GM10266 (cell line): ENCODE measurements at regions not wholly inside any gene's neighbourhood (a gene's known extent, or its start where the extent isn't known, plus 50 kb on each side); places are given as distances from the start of the nearest gene placed in this dataset.

Experiments
- DNase-seq: peaks from one replicate; pipeline ENCODE4 v3.0.0; 2012; ENCODE audit errors: extremely low spot score
- TF ChIP-seq, protein P1 (sequence below): IDR thresholded peaks from 2 replicates; pipeline ENCODE4 v1.5.1; 2012; ENCODE audit warnings: mild to moderate bottlenecking, low read depth; ENCODE audit not compliant: control insufficient read depth, insufficient read depth; ENCODE audit errors: missing control alignments

DNA sequence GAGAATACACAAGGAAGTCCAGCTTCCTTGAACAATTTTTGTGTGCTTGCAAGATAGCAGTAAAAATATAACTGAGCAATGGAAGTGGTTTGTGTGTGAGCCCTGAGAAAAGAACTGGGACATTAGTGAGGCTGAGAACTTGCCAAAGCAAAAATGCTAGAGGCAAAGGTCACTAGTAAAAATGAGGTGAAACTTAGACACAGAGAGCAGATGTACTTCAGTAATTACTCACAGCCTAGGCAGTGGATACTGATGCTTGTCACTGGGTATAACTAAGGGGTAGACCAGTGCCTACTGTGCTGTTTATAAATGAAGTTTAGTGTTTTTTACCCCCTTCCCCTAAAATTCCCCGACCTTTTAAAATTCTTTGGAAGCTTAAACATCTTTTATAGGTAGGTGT is 450.1 kb downstream of the LPIN1 start:
- TF ChIP-seq, protein P1, sequence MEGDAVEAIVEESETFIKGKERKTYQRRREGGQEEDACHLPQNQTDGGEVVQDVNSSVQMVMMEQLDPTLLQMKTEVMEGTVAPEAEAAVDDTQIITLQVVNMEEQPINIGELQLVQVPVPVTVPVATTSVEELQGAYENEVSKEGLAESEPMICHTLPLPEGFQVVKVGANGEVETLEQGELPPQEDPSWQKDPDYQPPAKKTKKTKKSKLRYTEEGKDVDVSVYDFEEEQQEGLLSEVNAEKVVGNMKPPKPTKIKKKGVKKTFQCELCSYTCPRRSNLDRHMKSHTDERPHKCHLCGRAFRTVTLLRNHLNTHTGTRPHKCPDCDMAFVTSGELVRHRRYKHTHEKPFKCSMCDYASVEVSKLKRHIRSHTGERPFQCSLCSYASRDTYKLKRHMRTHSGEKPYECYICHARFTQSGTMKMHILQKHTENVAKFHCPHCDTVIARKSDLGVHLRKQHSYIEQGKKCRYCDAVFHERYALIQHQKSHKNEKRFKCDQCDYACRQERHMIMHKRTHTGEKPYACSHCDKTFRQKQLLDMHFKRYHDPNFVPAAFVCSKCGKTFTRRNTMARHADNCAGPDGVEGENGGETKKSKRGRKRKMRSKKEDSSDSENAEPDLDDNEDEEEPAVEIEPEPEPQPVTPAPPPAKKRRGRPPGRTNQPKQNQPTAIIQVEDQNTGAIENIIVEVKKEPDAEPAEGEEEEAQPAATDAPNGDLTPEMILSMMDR = no peak
- no peak for DNase-seq

DNA sequence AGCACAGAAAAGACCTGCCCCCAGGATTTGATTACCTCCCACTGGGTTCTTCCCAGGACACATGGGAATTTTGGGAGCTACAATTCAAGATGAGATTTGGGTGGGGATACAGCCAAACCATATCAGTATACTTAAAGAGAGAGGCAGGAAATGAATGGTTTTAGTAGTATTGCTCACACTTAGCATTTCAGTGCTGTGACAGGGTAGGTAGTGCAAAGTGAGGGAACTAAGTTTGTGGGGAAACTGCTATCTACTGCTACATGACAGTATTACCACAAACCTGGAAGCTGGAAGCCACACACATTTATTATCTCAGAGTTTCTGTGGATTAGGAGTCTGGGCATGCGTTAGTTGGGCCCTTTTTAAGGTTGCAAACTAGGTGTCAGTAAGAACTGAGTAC is 450.7 kb downstream of the LPIN1 start:
- no peak for DNase-seq
- TF ChIP-seq, protein P1 = no peak

DNA sequence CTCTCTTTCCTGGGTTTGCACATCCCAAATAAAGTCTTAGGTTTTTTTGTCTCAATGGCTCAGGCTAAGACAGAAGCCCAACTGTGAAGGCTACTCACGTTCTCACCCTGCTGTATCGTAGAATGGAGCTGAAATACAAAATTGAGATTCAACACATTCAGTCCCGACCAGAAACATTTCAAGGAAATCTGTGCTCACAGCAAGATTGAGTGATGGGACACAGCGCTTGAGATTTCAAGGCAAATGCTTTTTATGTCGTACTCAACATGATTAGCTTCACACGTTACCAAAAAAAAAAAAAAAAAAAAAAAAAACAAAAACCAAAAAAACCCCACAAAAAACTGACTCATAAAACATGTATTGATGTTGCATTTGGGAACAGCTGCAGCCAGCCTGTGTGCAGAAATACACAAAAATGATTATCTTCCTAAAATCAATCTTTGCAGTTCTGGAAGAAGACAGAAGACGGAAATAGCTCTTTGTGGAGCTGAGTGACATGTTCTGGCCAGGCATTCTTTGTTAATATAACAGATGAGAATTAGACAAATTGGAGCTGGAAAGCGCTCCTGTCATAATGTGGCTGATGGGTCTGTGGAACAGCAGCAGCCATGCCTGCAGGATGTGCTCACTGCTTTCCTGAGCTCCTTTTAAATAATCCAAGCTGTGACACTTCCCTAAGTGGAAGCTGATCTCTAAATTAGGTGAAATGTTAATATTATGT is 453.2 kb downstream of the LPIN1 start:
- TF ChIP-seq, protein P1 = no peak
- DNase-seq = no peak

DNA sequence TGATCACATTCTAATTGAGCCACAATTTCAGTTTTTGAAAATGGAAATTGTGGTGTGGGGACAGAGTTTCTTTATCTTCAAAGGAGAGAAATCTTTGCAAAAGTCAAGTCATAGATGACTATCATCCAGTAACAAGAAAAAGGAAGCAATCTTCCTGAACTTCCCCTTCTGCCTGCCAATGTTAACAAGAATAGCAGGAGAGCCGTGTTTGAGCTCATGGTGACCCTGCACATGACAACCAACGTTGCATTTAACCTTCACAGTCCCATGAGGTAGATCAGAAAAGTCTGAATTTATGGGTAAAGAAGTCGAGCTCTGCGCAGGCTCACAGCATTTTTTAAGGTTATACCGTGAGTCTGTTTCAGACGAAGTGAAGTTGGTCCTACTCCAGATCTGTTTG is 454.9 kb downstream of the LPIN1 start:
- TF ChIP-seq, protein P1 = no peak
- DNase-seq = no peak

DNA sequence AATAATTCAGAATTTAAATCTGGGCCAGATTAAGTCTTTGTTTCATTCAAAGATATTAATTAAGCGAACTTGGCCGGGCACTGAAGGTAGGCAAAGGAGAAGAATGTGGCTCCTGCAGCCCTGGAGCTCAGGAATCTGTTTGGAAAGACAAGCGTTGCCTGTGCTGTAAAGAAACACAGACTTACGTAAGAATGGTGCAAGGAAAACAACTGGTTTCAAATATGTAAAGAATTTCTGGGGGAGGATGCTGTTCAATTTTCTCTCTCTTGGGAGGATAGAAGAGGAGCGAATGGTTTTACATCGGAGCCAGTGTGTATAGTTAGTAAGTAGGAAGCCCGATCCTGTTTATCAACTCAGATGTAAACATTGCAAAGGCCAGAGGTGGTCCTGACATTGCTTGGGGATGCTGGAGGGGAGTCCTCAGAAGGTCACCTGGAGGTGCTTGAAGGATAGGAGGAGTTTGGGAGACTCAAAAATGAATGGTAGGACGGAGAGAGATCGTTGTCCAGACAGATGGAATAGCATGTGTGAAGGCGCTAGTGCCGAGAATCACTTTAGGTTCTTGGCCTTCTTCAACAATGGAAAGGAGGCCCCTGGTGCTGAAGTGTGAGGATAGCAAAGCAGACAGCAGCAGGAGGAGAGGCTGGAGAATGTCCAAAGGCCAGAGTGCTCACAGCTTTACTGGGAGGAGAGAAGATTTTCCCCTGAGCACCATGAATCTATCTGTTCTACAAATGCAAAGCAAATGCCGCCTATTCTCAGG is 456.1 kb downstream of the LPIN1 start:
- TF ChIP-seq, protein P1 = no peak
- no peak for DNase-seq

DNA sequence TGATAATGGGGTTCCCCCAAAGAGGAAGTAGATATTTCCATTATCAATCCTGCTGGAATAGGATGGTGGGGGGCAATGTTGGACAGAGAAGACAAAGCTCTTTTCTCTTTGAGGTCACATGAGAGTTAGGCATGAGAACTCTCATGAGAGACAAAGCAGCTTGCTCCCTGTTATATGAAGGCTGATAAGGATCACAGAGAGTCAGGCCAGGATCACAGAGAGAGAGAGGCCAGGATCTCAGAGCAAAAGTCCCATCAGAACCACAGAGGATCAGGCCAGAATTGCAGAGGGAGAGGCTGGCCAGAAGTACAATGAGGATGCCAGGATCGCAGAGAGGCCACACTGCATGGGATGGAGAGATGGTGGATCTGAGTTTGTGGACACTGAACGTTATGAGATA is 457.1 kb downstream of the LPIN1 start:
- DNase-seq = no peak
- TF ChIP-seq, protein P1 = no peak

DNA sequence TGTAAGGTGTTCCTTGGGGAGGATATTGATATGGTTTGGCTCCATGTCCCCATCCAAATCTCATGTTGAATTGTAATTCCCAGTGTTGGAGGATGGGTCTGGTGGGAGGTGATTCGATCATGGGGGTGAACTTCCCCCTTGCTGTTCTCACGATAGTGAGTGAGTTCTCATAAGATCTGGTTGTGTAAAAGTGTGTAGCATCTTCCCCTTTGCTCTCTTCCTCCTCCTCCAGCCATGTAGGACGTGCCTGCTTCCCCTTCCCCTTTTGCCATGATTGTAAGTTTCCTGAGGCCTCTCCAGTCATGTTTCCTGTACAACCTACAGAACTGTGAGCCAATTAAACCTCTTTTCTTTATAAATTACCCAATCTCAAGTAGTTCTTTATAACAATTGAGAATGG is 458.7 kb downstream of the LPIN1 start:
- no peak for DNase-seq
- TF ChIP-seq, protein P1 = no peak
